ENCODE measurements at regions not wholly inside any gene's neighbourhood (a gene's known extent, or its start where the extent isn't known, plus 50 kb on each side); places are given as distances from the start of the nearest gene placed in this dataset.

DNA sequence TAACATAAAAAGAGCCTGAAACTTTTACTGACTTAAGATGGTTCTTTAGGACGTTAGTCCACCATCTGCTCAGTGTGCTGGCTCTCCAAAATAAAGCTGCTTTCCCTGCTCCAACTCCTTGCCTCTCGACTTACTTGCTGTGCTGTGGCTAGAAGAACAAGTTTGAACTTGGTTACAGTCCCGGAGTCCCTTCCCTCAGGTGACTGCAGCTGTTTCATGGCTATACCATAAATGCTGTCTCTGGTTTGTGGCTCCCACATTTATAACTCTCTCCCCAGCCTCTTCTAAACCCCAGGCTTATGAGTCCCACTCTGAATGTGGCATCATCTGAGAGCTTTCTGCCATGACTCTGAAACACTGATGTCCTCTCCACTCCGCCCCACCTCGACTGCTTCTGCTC is 166.2 kb upstream of the ADRA1D start:
- no peak for TF ChIP-seq EZH2 (IDR thresholded peaks at IDR 0.05)
- no peak for TF ChIP-seq POLR2AphosphoS5 (IDR thresholded peaks at IDR 0.05; ENCODE audit: borderline replicate concordance, low read depth, low read length)
